ENCODE measurements at regions not wholly inside any gene's neighbourhood (a gene's known extent, or its start where the extent isn't known, plus 50 kb on each side); places are given as distances from the start of the nearest gene placed in this dataset.

GRCh38 chr6:169945117-169945516 lies 193.7 kb downstream of the ERMARD start:
- no peak for DNase-seq (ENCODE audit: low read depth)

- DNase-seq (ENCODE audit: low read depth): no peak
These were observed 193.0 kb downstream of the ERMARD start for GRCh38 chr6:169944415-169944814.

- DNase-seq (ENCODE audit: low read depth): no peak
These were observed 192.6 kb downstream of the ERMARD start for GRCh38 chr6:169944061-169944337.

GRCh38 chr6:169943241-169944060 lies 192.0 kb downstream of the ERMARD start:
- DNase-seq (ENCODE audit: low read depth): no peak

- DNase-seq (ENCODE audit: low read depth): no peak
These were observed 190.8 kb downstream of the ERMARD start for GRCh38 chr6:169942173-169942572.

GRCh38 chr6:169940481-169941271 lies 189.3 kb downstream of the ERMARD start:
- DNase-seq (ENCODE audit: low read depth): no peak

GRCh38 chr6:169939554-169940164 lies 188.2 kb downstream of the ERMARD start:
- no peak for DNase-seq (ENCODE audit: low read depth)

GRCh38 chr6:169938731-169939130 lies 187.3 kb downstream of the ERMARD start:
- DNase-seq (ENCODE audit: low read depth): no peak

- no peak for DNase-seq (ENCODE audit: low read depth)
These were observed 186.9 kb downstream of the ERMARD start for GRCh38 chr6:169938262-169938701.

- no peak for DNase-seq (ENCODE audit: low read depth)
These were observed 186.2 kb downstream of the ERMARD start for GRCh38 chr6:169937389-169938261.

GRCh38 chr6:169936355-169936975 lies 185.0 kb downstream of the ERMARD start:
- no peak for DNase-seq (ENCODE audit: low read depth)

GRCh38 chr6:169935861-169936260 lies 184.4 kb downstream of the ERMARD start:
- no peak for DNase-seq (ENCODE audit: low read depth)

- DNase-seq (ENCODE audit: low read depth): no peak
These were observed 183.9 kb downstream of the ERMARD start for GRCh38 chr6:169935348-169935718.

- DNase-seq (ENCODE audit: low read depth): no peak
These were observed 183.4 kb downstream of the ERMARD start for GRCh38 chr6:169934699-169935347.

- no peak for DNase-seq (ENCODE audit: low read depth)
These were observed 182.6 kb downstream of the ERMARD start for GRCh38 chr6:169933839-169934698.

GRCh38 chr6:169933251-169933821 lies 181.9 kb downstream of the ERMARD start:
- no peak for DNase-seq (ENCODE audit: low read depth)

- no peak for DNase-seq (ENCODE audit: low read depth)
These were observed 181.1 kb downstream of the ERMARD start for GRCh38 chr6:169932491-169932890.

- no peak for DNase-seq (ENCODE audit: low read depth)
These were observed 179.8 kb downstream of the ERMARD start for GRCh38 chr6:169931261-169931660.

GRCh38 chr6:169930799-169931198 lies 179.4 kb downstream of the ERMARD start:
- DNase-seq (ENCODE audit: low read depth): no peak

- DNase-seq (ENCODE audit: low read depth): no peak
These were observed 176.3 kb downstream of the ERMARD start for GRCh38 chr6:169927711-169928110.

All from stimulated activated CD8-positive, alpha-beta memory T cell treated with anti-CD3 and anti-CD28 coated beads, Interleukin-4, amount 100 ng/mL, for 24 hours (primary cell).